NCI-H1930 (cell line): ENCODE measurements at regions not wholly inside any gene's neighbourhood (a gene's known extent, or its start where the extent isn't known, plus 50 kb on each side); places are given as distances from the start of the nearest gene placed in this dataset.

Experiments used
- DNase-seq, 2 experiments: peaks; one replicate each; lab custom pipeline; 2025; lab: John Stamatoyannopoulos, UW

- no peak for DNase-seq
Measured at GRCh38 chr11:70608568-70609470, 210.5 kb downstream of the CTTN start.

- DNase-seq: no peak
Measured at GRCh38 chr11:70610566-70611565, 212.5 kb downstream of the CTTN start.

GRCh38 chr11:70611821-70612220 lies 213.5 kb downstream of the CTTN start:
- no peak for DNase-seq

GRCh38 chr11:70612459-70613141 lies 214.3 kb downstream of the CTTN start:
- no peak for DNase-seq

GRCh38 chr11:70614034-70614681 lies 215.8 kb downstream of the CTTN start:
- DNase-seq: no peak

- no peak for DNase-seq
Measured at GRCh38 chr11:70615036-70615875, 216.9 kb downstream of the CTTN start.

- no peak for DNase-seq
Measured at GRCh38 chr11:70616317-70616716, 218.0 kb downstream of the CTTN start.

GRCh38 chr11:70616938-70617654 lies 218.8 kb downstream of the CTTN start:
- DNase-seq: no peak

- no peak for DNase-seq
Measured at GRCh38 chr11:70618431-70619101, 220.2 kb downstream of the CTTN start.

GRCh38 chr11:70619591-70619990 lies 221.3 kb downstream of the CTTN start:
- DNase-seq: no peak

- DNase-seq: no peak
Measured at GRCh38 chr11:70620510-70621184, 222.3 kb downstream of the CTTN start.

- DNase-seq: no peak
Measured at GRCh38 chr11:70621241-70621640, 222.9 kb downstream of the CTTN start.

- DNase-seq: no peak
Measured at GRCh38 chr11:70622091-70622490, 223.8 kb downstream of the CTTN start.

GRCh38 chr11:70623906-70624597 lies 225.7 kb downstream of the CTTN start:
- DNase-seq: no peak

GRCh38 chr11:70624598-70624993 lies 226.3 kb downstream of the CTTN start:
- no peak for DNase-seq

- no peak for DNase-seq
Measured at GRCh38 chr11:70625051-70625450, 226.7 kb downstream of the CTTN start.

- DNase-seq: no peak
Measured at GRCh38 chr11:70625582-70626518, 227.5 kb downstream of the CTTN start.
